SK-N-SH (cell line): ENCODE measurements at regions not wholly inside any gene's neighbourhood (a gene's known extent, or its start where the extent isn't known, plus 50 kb on each side); places are given as distances from the start of the nearest gene placed in this dataset.

ENCODE experiments used
- CTCF ChIA-PET: fragments of 300-600, 350-600 bp; formaldehyde crosslinking; extraction: SDS; loops from one replicate; lab custom pipeline; 2021; lab: Yijun Ruan, JAX
- POLR2A ChIA-PET: fragments of 350-600 bp; sonication (Branson Sonifier 250); formaldehyde crosslinking; extraction: SDS; loops from one replicate; lab custom pipeline; 2020; ENCODE audit warnings: antibody characterized with exemption, inconsistent platforms; lab: Yijun Ruan, JAX
- DNase-seq: peaks from one replicate; pipeline ENCODE4 v3.0.0; 2012
- H2AFZ ChIP-seq: fragments of 200-600 bp; sonication (generic); 2 replicates; pipeline ENCODE4 v1.8.1; 2016; ENCODE audit warnings: antibody characterized with exemption, mild to moderate bottlenecking, low read depth
- H3F3A ChIP-seq: fragments of 200-600 bp; sonication (generic); replicated peaks from 2 replicates; pipeline ENCODE3; 2016; ENCODE audit warnings: antibody characterized with exemption, mild to moderate bottlenecking; ENCODE audit not compliant: insufficient read depth
- H3K27ac ChIP-seq, 2 experiments: fragments of 200-500 bp in 1 of 2; fragments of 200-600 bp in 1 of 2; sonication (Bioruptor generic) in 1 of 2; sonication (generic), shearing (Covaris generic) in 1 of 2; 2 replicates each; pipeline versions ENCODE4 v1.5.1 to v1.6.1; 2014 to 2016; ENCODE audit warnings: low read depth in 2 of 2, inconsistent platforms in 1 of 2, low read length in 1 of 2, mild to moderate bottlenecking in 1 of 2, mixed read lengths in 1 of 2
- H3K27me3 ChIP-seq: fragments of 200-600 bp; sonication (generic), shearing (Covaris generic); 2 replicates; pipeline ENCODE4 v1.6.1; 2016; ENCODE audit warnings: mixed run types; ENCODE audit not compliant: insufficient read depth
- H3K36me3 ChIP-seq, 2 experiments: fragments of 200-500 bp in 1 of 2; fragments of 200-600 bp in 1 of 2; sonication (Bioruptor generic) in 1 of 2; sonication (generic) in 1 of 2; replicated peaks in 1 of 2; 2 replicates each; pipeline versions ENCODE3 to v1.5.1; 2014 to 2016; ENCODE audit warnings: low read length in 1 of 2, mild to moderate bottlenecking in 1 of 2; ENCODE audit not compliant: insufficient read depth in 2 of 2, control insufficient read depth in 1 of 2
- H3K4me1 ChIP-seq, 2 experiments: fragments of 200-500 bp in 1 of 2; fragments of 200-600 bp in 1 of 2; sonication (Bioruptor generic) in 1 of 2; sonication (generic), shearing (Covaris generic) in 1 of 2; 2 replicates each; pipeline versions ENCODE4 v1.5.1 to v1.6.1; 2014 to 2016; ENCODE audit warnings: low read depth in 1 of 2, low read length in 1 of 2, mixed run types in 1 of 2; ENCODE audit not compliant: insufficient read depth in 2 of 2, control insufficient read depth in 1 of 2
- H3K4me2 ChIP-seq: fragments of 200-600 bp; sonication (generic), shearing (Covaris generic); 2 replicates; pipeline ENCODE4 v1.6.1; 2017; ENCODE audit warnings: mixed run types
- H3K4me3 ChIP-seq, 2 experiments: fragments of 200-500 bp in 1 of 2; fragments of 200-600 bp in 1 of 2; sonication (Bioruptor generic) in 1 of 2; sonication (generic), shearing (Covaris generic) in 1 of 2; 2 replicates each; pipeline versions ENCODE4 v1.5.1 to v1.8.1; 2014 to 2016; ENCODE audit warnings: low read depth in 2 of 2, inconsistent platforms in 1 of 2, low read length in 1 of 2, mild to moderate bottlenecking in 1 of 2, mixed read lengths in 1 of 2, moderate library complexity in 1 of 2
- H3K79me2 ChIP-seq: fragments of 200-600 bp; sonication (generic); 2 replicates; pipeline ENCODE4 v1.8.1; 2017; ENCODE audit warnings: mild to moderate bottlenecking; ENCODE audit not compliant: insufficient read depth
- H3K9ac ChIP-seq: fragments of 200-600 bp; sonication (generic); 2 replicates; pipeline ENCODE4 v1.6.1; 2017; ENCODE audit warnings: mixed run types
- H3K9me2 ChIP-seq: fragments of 200-600 bp; sonication (generic); 2 replicates; pipeline ENCODE4 v1.6.1; 2017; ENCODE audit warnings: mixed run types
- H3K9me3 ChIP-seq: fragments of 200-600 bp; sonication (generic); 2 replicates; pipeline ENCODE4 v1.6.1; 2017; ENCODE audit warnings: mixed run types, mild to moderate bottlenecking, moderate library complexity
- H4K20me1 ChIP-seq: fragments of 200-600 bp; sonication (generic); 2 replicates; pipeline ENCODE4 v1.6.1; 2017; ENCODE audit warnings: mild to moderate bottlenecking, mixed run types; ENCODE audit not compliant: insufficient read depth
- CHD2 ChIP-seq: fragments of 150-350 bp; IDR thresholded peaks from 2 replicates; pipeline ENCODE4 v1.6.1; 2018; ENCODE audit warnings: low read length; ENCODE audit not compliant: partially characterized antibody
- ELF1 ChIP-seq: IDR thresholded peaks from 2 replicates; pipeline ENCODE4 v1.4.0; 2012
- FOXJ3 ChIP-seq: sonication (generic); formaldehyde crosslinking; IDR thresholded peaks from 2 replicates; pipeline ENCODE4 v1.5.1; 2020; ENCODE audit warnings: mild to moderate bottlenecking, missing genetic modification reagents
- FOXM1 ChIP-seq: IDR thresholded peaks from 2 replicates; pipeline ENCODE4 v1.4.0; 2012; ENCODE audit warnings: low read depth, mild to moderate bottlenecking
- GABPA ChIP-seq: IDR thresholded peaks from 2 replicates; pipeline ENCODE4 v1.4.0; 2012; ENCODE audit warnings: low read depth, mild to moderate bottlenecking
- JUND ChIP-seq: IDR thresholded peaks from 2 replicates; pipeline ENCODE4 v1.4.0; 2012
- NFIC ChIP-seq: IDR thresholded peaks from 2 replicates; pipeline ENCODE4 v1.4.0; 2012; ENCODE audit warnings: borderline replicate concordance
- NRF1 ChIP-seq: IDR thresholded peaks from 2 replicates; pipeline ENCODE4 v1.6.1; 2012; ENCODE audit warnings: low read depth, mild to moderate bottlenecking, low read length
- POLR2AphosphoS5 ChIP-seq: IDR thresholded peaks from 2 replicates; pipeline ENCODE4 v1.6.1; 2012; ENCODE audit warnings: low read depth, low read length
- RAD21 ChIP-seq: IDR thresholded peaks from 2 replicates; pipeline ENCODE4 v1.6.1; 2012; ENCODE audit warnings: mild to moderate bottlenecking, low read length
- RFX5 ChIP-seq: IDR thresholded peaks from 2 replicates; pipeline ENCODE4 v1.6.1; 2012; ENCODE audit warnings: mild to moderate bottlenecking, improper control_type of control experiment, low read length
- SIN3A ChIP-seq: IDR thresholded peaks from 2 replicates; pipeline ENCODE4 v1.6.1; 2012; ENCODE audit warnings: low read depth, mild to moderate bottlenecking, low read length, moderate library complexity, borderline replicate concordance
- SMC3 ChIP-seq: IDR thresholded peaks from 2 replicates; pipeline ENCODE4 v1.6.1; 2012; ENCODE audit warnings: low read depth, low read length, improper control_type of control experiment
- TAF1 ChIP-seq: IDR thresholded peaks from 2 replicates; pipeline ENCODE4 v1.6.1; 2012; ENCODE audit warnings: low read depth, mild to moderate bottlenecking, low read length, moderate library complexity, borderline replicate concordance
- TCF12 ChIP-seq: IDR thresholded peaks from 2 replicates; pipeline ENCODE4 v1.4.0; 2012
- USF1 ChIP-seq: IDR thresholded peaks from 2 replicates; pipeline ENCODE4 v1.4.0; 2012; ENCODE audit warnings: low read depth, borderline replicate concordance
- YY1 ChIP-seq: IDR thresholded peaks from 2 replicates; pipeline ENCODE4 v1.4.0; 2012; ENCODE audit warnings: low read depth, mild to moderate bottlenecking
- ZBTB33 ChIP-seq: IDR thresholded peaks from 2 replicates; pipeline ENCODE4 v1.4.0; 2012; ENCODE audit warnings: low read depth, borderline replicate concordance
- WGBS: methylation state at CpG from one replicate; pipeline ENCODE4 v1.1.6; 2017; ENCODE audit warnings: low lambda C conversion rate; 5-methylcytosine and 5-hydroxymethylcytosine counted together
- TF ChIP-seq, protein P1 (sequence below): IDR thresholded peaks from 2 replicates; pipeline ENCODE4; 2012
- TF ChIP-seq, protein P2 (sequence below): fragments of 150-350 bp; IDR thresholded peaks from 2 replicates; pipeline ENCODE4 v1.6.1; 2017; ENCODE audit warnings: antibody characterized with exemption, low read length, low read depth, borderline replicate concordance

GRCh38 chrX:69263251-69263820, 98.1 kb upstream of the PJA1 start:
- 30% methylated on average over 3 of the region's 3 CpGs for WGBS
- DNase-seq: no peak
- Histone ChIP-seq H3K27ac (no peak overlapping the region), H3K9me2 (no peaks in the 10 kb centered on the region), H3K9me3 (no peaks in the 10 kb centered on the region), H4K20me1 (no peaks in the 10 kb centered on the region), H3K79me2 (no peaks in the 10 kb centered on the region), H3K36me3 (no peaks in the 10 kb centered on the region), H2AFZ (no peak overlapping the region), H3K27me3 (peaks cover 33% of the 10 kb centered on the region; the same call in 1 of the 2 replicates), H3K4me3 (no peak overlapping the region), H3K4me2 (no peak overlapping the region), H3F3A (no peaks in the 10 kb centered on the region), H3K4me1 (no peaks in the 10 kb centered on the region), H3K9ac (no peak overlapping the region)
- ChIA-PET POLR2A (no interaction called here), CTCF (interaction anchor here (1.2 kb wide), 1 partner anchor 24 kb away, joined by 3 read pairs; no protein-coding TSS in a partner anchor)
- TF ChIP-seq RFX5: no peak
- no peak for TF ChIP-seq SMC3
- no peak for TF ChIP-seq YY1
- no peak for TF ChIP-seq JUND
- TF ChIP-seq POLR2AphosphoS5: no peak
- no peak for TF ChIP-seq ZBTB33
- TF ChIP-seq NFIC: no peak
- no peak for TF ChIP-seq FOXJ3 (CRISPR knock-in tag)
- no peak for TF ChIP-seq TAF1
- TF ChIP-seq RAD21: no peak
- no peak for TF ChIP-seq USF1
- TF ChIP-seq SIN3A: no peak
- TF ChIP-seq GABPA: no peak

- H3K4me2 ChIP-seq: no peak overlapping the region
- H4K20me1 ChIP-seq: no peaks in the 10 kb centered on the region
- no peaks in the 10 kb centered on the region for H3K4me1 ChIP-seq
- peaks cover 33% of the 10 kb centered on the region; the same call in 1 of the 2 replicates for H3K27me3 ChIP-seq
- no peak overlapping the region for H3K27ac ChIP-seq
- no peak overlapping the region for H3K9ac ChIP-seq
- H3K9me2 ChIP-seq: no peaks in the 10 kb centered on the region
- no peaks in the 10 kb centered on the region for H3K79me2 ChIP-seq
- ChIA-PET CTCF (interaction anchor here (1.2 kb wide), 1 partner anchor 23 kb away, joined by 3 read pairs; no protein-coding TSS in a partner anchor), POLR2A (no interaction called here)
- TF ChIP-seq FOXM1 (no peak), ELF1 (no peak), TCF12 (no peak), CHD2 (no peak), SIN3A (no peak), YY1 (no peak), NRF1 (no peak)
- TF ChIP-seq, protein P1, sequence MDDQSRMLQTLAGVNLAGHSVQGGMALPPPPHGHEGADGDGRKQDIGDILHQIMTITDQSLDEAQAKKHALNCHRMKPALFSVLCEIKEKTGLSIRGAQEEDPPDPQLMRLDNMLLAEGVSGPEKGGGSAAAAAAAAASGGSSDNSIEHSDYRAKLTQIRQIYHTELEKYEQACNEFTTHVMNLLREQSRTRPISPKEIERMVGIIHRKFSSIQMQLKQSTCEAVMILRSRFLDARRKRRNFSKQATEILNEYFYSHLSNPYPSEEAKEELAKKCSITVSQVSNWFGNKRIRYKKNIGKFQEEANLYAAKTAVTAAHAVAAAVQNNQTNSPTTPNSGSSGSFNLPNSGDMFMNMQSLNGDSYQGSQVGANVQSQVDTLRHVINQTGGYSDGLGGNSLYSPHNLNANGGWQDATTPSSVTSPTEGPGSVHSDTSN: no peak
- TF ChIP-seq, protein P2, sequence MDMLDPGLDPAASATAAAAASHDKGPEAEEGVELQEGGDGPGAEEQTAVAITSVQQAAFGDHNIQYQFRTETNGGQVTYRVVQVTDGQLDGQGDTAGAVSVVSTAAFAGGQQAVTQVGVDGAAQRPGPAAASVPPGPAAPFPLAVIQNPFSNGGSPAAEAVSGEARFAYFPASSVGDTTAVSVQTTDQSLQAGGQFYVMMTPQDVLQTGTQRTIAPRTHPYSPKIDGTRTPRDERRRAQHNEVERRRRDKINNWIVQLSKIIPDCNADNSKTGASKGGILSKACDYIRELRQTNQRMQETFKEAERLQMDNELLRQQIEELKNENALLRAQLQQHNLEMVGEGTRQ: no peak
- no peak for DNase-seq
- WGBS: 29% methylated on average over 6 of the region's 12 CpGs
- H3K4me3 ChIP-seq: no peak overlapping the region
- H3K9me3 ChIP-seq: no peaks in the 10 kb centered on the region
- no peaks in the 10 kb centered on the region for H3K36me3 ChIP-seq
- no peaks in the 10 kb centered on the region for H3F3A ChIP-seq
- H2AFZ ChIP-seq: no peak overlapping the region
These were observed 97.0 kb upstream of the PJA1 start for GRCh38 chrX:69262036-69262936.
